ENCODE measurements at regions not wholly inside any gene's neighbourhood (a gene's known extent, or its start where the extent isn't known, plus 50 kb on each side); places are given as distances from the start of the nearest gene placed in this dataset.
A peak's percentile ranks its signal among the peaks of the same experiment; 100 is the strongest.
"Not testable (repeated sequence)": the region's sequence is repeated elsewhere in the genome, so short reads cannot be mapped to it uniquely, and the experiment has no call there.

DNA sequence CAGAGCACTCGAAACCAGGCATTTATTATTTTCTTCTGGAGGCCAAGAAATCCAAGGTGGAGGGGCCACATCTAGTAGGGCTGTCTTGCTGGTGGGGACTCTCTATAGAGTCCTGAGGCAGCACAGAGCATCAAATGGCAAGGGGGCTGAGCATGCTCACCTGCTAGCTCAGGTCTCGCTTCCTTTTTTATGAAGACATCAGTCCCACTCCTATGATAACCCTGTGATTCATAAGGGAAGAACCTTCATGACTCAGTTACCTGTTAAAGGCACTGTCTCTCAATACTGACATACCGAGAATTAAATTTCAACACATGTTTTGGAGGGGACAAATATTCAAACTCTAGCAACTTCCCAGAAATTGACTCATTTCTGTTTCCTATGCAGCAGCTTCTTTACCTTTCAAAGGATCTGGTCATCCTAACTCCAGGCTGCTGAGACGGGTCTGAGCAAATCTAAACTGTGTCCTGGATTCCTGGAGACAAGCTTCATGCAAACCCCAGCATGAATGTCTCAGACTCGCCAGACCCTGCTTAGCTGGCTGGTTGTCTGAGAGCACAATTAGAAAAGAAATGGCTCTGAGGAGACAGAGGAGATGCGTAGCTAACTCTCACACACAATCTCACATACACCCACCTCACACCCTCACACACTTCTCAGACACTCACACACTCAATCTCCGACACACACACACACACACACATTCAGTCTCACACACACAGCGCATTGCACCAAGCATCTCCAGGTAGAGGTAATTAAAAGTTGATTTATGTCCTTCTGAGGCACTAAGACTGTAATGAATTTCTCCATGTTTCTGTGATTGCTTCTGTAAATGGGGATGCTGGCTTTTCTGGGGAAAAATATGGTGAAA, 280.8 kb downstream of the BCL2L11 start:
- H3K27me3 Mint-ChIP-seq (ENCODE audit: insufficient read depth, unreplicated experiment); H3K27ac Mint-ChIP-seq (ENCODE audit: low read depth, unreplicated experiment); intact Hi-C loops (cut with micrococcal nuclease); H3K36me3 Mint-ChIP-seq (ENCODE audit: insufficient read depth, unreplicated experiment); CTCF ChIA-PET; H3K4me1 Mint-ChIP-seq (ENCODE audit: insufficient read depth, unreplicated experiment); H3K9me3 Mint-ChIP-seq (ENCODE audit: unreplicated experiment); DNase-seq (ENCODE audit: unreplicated experiment); BruUV-seq (replicated peaks); H3K4me3 Mint-ChIP-seq (ENCODE audit: unreplicated experiment); POLR2A ChIA-PET: not testable (repeated sequence)

DNA sequence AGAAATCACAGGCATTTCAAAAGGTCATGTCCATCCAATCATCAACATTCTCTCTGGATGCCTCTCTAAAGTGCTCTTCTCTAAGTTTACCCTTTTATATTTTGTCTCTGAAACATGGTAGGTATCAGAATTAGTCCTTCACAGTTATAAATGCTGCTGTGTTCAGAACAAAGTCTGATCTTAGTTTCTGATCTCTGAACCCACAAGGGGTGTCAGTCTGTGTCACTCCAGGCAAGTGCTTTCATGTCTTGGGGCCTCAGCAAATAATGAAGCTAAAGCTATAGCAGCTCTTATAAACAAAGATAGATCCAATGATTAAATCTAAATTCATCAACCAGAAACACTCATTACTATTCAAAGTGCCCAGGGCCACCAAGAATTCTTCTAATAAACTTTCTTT, 281.7 kb downstream of the BCL2L11 start:
- H3K27ac Mint-ChIP-seq (ENCODE audit: low read depth, unreplicated experiment); intact Hi-C loops (cut with micrococcal nuclease); H3K4me1 Mint-ChIP-seq (ENCODE audit: insufficient read depth, unreplicated experiment); H3K4me3 Mint-ChIP-seq (ENCODE audit: unreplicated experiment); DNase-seq (ENCODE audit: unreplicated experiment); CTCF ChIA-PET; H3K27me3 Mint-ChIP-seq (ENCODE audit: insufficient read depth, unreplicated experiment); H3K36me3 Mint-ChIP-seq (ENCODE audit: insufficient read depth, unreplicated experiment); H3K9me3 Mint-ChIP-seq (ENCODE audit: unreplicated experiment); BruUV-seq (replicated peaks); POLR2A ChIA-PET: not testable (repeated sequence)

DNA sequence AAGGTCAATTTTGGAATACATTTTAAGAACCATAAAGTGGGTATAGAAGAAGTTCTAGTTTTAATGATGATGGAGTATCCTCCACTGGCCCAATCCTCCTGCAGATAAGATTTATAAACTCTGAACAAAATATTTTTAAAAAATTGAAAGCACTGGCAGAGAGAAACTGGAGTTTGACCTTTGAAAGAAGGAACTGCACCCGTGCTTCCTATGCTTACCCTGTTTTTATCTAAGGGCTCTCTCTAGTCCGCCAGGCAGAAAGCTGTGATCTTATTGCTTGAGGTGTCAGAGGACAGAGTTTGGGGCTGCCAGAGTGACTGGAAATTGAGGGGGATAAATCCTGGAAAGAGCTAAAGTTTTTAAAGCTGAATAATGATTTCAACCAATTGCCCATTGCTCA, 282.6 kb downstream of the BCL2L11 start:
- H3K9me3 Mint-ChIP-seq (ENCODE audit: unreplicated experiment); H3K27me3 Mint-ChIP-seq (ENCODE audit: insufficient read depth, unreplicated experiment); DNase-seq (ENCODE audit: unreplicated experiment); H3K4me1 Mint-ChIP-seq (ENCODE audit: insufficient read depth, unreplicated experiment); intact Hi-C loops (cut with micrococcal nuclease); H3K36me3 Mint-ChIP-seq (ENCODE audit: insufficient read depth, unreplicated experiment); POLR2A ChIA-PET; BruUV-seq (replicated peaks); H3K4me3 Mint-ChIP-seq (ENCODE audit: unreplicated experiment); CTCF ChIA-PET; H3K27ac Mint-ChIP-seq (ENCODE audit: low read depth, unreplicated experiment): not testable (repeated sequence)

DNA sequence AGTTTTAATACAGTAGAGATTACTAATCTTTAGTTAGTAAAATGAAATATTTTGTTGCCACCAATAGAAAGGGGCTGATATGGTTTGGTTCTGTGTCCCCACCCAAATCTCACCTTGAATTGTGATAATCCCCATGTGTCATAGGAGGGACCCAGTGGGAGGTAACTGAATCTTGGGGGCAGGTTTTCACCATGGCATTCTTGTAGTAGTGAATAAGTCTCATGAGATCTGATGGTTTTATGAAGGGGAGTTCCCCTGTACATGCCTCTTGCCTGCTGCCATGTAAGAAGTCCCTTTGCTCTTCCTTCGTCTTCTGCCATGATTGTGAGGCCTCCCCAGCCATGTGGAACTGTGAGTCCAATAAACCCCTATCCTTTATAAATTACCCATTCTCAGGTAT, 285.9 kb downstream of the BCL2L11 start:
- H3K9me3 Mint-ChIP-seq (ENCODE audit: unreplicated experiment); H3K4me3 Mint-ChIP-seq (ENCODE audit: unreplicated experiment); H3K4me1 Mint-ChIP-seq (ENCODE audit: insufficient read depth, unreplicated experiment); CTCF ChIA-PET; intact Hi-C loops (cut with micrococcal nuclease); H3K36me3 Mint-ChIP-seq (ENCODE audit: insufficient read depth, unreplicated experiment); DNase-seq (ENCODE audit: unreplicated experiment); H3K27ac Mint-ChIP-seq (ENCODE audit: low read depth, unreplicated experiment); BruUV-seq (replicated peaks); H3K27me3 Mint-ChIP-seq (ENCODE audit: insufficient read depth, unreplicated experiment); POLR2A ChIA-PET: not testable (repeated sequence)

- POLR2A ChIA-PET; H3K4me1 Mint-ChIP-seq (ENCODE audit: insufficient read depth, unreplicated experiment); intact Hi-C loops (cut with micrococcal nuclease); H3K4me3 Mint-ChIP-seq (ENCODE audit: unreplicated experiment); BruUV-seq (replicated peaks); H3K9me3 Mint-ChIP-seq (ENCODE audit: unreplicated experiment); H3K27me3 Mint-ChIP-seq (ENCODE audit: insufficient read depth, unreplicated experiment); CTCF ChIA-PET; H3K36me3 Mint-ChIP-seq (ENCODE audit: insufficient read depth, unreplicated experiment); H3K27ac Mint-ChIP-seq (ENCODE audit: low read depth, unreplicated experiment): not testable (repeated sequence)
- DNase-seq (ENCODE audit: unreplicated experiment): peak; percentile 8
Measured at GRCh38 chr2:111407632-111408194, 287.0 kb downstream of the BCL2L11 start.

- H3K9me3 Mint-ChIP-seq (ENCODE audit: unreplicated experiment); H3K4me3 Mint-ChIP-seq (ENCODE audit: unreplicated experiment); CTCF ChIA-PET; H3K4me1 Mint-ChIP-seq (ENCODE audit: insufficient read depth, unreplicated experiment); H3K36me3 Mint-ChIP-seq (ENCODE audit: insufficient read depth, unreplicated experiment); POLR2A ChIA-PET; BruUV-seq (replicated peaks); H3K27me3 Mint-ChIP-seq (ENCODE audit: insufficient read depth, unreplicated experiment); H3K27ac Mint-ChIP-seq (ENCODE audit: low read depth, unreplicated experiment); DNase-seq (ENCODE audit: unreplicated experiment); intact Hi-C loops (cut with micrococcal nuclease): not testable (repeated sequence)
Measured at GRCh38 chr2:111410868-111411406, 290.2 kb downstream of the BCL2L11 start.

- H3K9me3 Mint-ChIP-seq (ENCODE audit: unreplicated experiment); BruUV-seq (replicated peaks); H3K27ac Mint-ChIP-seq (ENCODE audit: low read depth, unreplicated experiment); H3K4me1 Mint-ChIP-seq (ENCODE audit: insufficient read depth, unreplicated experiment); DNase-seq (ENCODE audit: unreplicated experiment); H3K4me3 Mint-ChIP-seq (ENCODE audit: unreplicated experiment); CTCF ChIA-PET; intact Hi-C loops (cut with micrococcal nuclease); H3K36me3 Mint-ChIP-seq (ENCODE audit: insufficient read depth, unreplicated experiment); H3K27me3 Mint-ChIP-seq (ENCODE audit: insufficient read depth, unreplicated experiment); POLR2A ChIA-PET: not testable (repeated sequence)
Measured at GRCh38 chr2:111411867-111412681, 291.4 kb downstream of the BCL2L11 start.

GRCh38 chr2:111412841-111413650, 292.3 kb downstream of the BCL2L11 start:
- H3K36me3 Mint-ChIP-seq (ENCODE audit: insufficient read depth, unreplicated experiment); H3K4me1 Mint-ChIP-seq (ENCODE audit: insufficient read depth, unreplicated experiment); CTCF ChIA-PET; BruUV-seq (replicated peaks); intact Hi-C loops (cut with micrococcal nuclease); H3K27me3 Mint-ChIP-seq (ENCODE audit: insufficient read depth, unreplicated experiment); H3K4me3 Mint-ChIP-seq (ENCODE audit: unreplicated experiment); DNase-seq (ENCODE audit: unreplicated experiment); POLR2A ChIA-PET; H3K9me3 Mint-ChIP-seq (ENCODE audit: unreplicated experiment): not testable (repeated sequence)
- H3K27ac Mint-ChIP-seq (ENCODE audit: low read depth, unreplicated experiment): peak overlapping the region; percentile 59

Data from MCF 10A (cell line).